Chondrocyte (in vitro differentiated cells): ENCODE measurements at regions not wholly inside any gene's neighbourhood (a gene's known extent, or its start where the extent isn't known, plus 50 kb on each side); places are given as distances from the start of the nearest gene placed in this dataset.

Experiments used
- DNase-seq: peaks from one replicate; pipeline ENCODE4 v3.0.0; 2021; ENCODE audit warnings: mixed read lengths, low spot score
- H3K27ac Mint-ChIP-seq: one replicate; pipeline ENCODE4 v1.8.0; 2021; ENCODE audit warnings: mild to moderate bottlenecking, moderate library complexity, mixed read lengths; ENCODE audit not compliant: unreplicated experiment
- H3K27me3 Mint-ChIP-seq: 2 replicates; pipeline ENCODE4 v1.8.0; 2021; ENCODE audit warnings: low read depth, mixed read lengths
- H3K36me3 Mint-ChIP-seq: 2 replicates; pipeline ENCODE4 v1.8.0; 2021; ENCODE audit warnings: low read depth, mixed read lengths
- H3K4me1 Mint-ChIP-seq: 2 replicates; pipeline ENCODE4 v1.8.0; 2021; ENCODE audit warnings: low read depth, mild to moderate bottlenecking, mixed read lengths
- H3K4me3 Mint-ChIP-seq: one replicate; pipeline ENCODE4 v1.8.0; 2021; ENCODE audit warnings: mild to moderate bottlenecking, moderate library complexity, mixed read lengths; ENCODE audit not compliant: unreplicated experiment
- H3K9me3 Mint-ChIP-seq: 2 replicates; pipeline ENCODE4 v1.8.0; 2021; ENCODE audit warnings: low read depth, mixed read lengths
- CTCF ChIP-seq: fragments of 200-600 bp; sonication (generic); IDR thresholded peaks from 2 replicates; pipeline ENCODE4 v1.5.0; 2021; ENCODE audit warnings: antibody characterized with exemption, mild to moderate bottlenecking, moderate library complexity

DNA sequence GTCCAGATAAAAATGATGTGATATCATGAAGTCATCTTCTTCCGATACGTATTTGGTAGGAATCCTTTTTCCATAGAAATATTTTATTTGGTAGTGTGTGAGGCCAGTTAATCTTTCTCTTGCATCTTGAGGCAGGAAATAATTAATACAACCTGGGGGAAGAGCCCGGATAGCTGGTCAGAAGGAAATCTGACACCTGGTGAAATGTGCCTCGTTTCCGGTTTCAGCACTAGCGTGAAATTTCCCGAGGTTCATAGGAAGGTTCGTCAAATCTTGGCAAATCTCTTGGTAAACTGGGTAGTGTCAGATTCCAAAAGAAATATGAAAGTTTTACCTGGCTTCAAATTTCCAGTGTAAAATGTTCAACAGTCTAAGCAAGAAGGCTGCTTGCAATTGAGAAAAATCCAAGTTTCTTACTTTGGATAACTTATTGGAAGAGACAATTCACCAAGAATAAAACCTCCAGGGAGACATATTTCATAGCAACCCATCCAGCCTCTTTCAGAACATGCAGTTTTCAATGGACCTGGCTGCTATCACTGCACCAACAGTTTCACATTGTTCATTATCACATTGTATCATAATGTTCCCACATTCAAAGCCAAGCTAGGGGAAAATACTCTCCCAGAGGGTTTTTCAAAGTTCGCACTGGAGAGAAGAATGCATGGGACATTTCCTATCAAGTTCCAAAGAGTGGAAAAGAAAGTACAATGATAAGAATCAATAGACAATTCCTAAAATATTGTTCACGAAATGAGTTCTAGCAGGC is 454.5 kb upstream of the CITED2 start:
- no peaks in the 10 kb centered on the region for H3K36me3 Mint-ChIP-seq
- no peak for DNase-seq
- no peak overlapping the region for H3K4me3 Mint-ChIP-seq
- H3K4me1 Mint-ChIP-seq, result peaks cover 24% of the 10 kb centered on the region
- no peak for TF ChIP-seq CTCF
- H3K27ac Mint-ChIP-seq, result no peak overlapping the region
- peaks cover 3% of the 10 kb centered on the region for H3K9me3 Mint-ChIP-seq
- H3K27me3 Mint-ChIP-seq, result no peaks in the 10 kb centered on the region

DNA sequence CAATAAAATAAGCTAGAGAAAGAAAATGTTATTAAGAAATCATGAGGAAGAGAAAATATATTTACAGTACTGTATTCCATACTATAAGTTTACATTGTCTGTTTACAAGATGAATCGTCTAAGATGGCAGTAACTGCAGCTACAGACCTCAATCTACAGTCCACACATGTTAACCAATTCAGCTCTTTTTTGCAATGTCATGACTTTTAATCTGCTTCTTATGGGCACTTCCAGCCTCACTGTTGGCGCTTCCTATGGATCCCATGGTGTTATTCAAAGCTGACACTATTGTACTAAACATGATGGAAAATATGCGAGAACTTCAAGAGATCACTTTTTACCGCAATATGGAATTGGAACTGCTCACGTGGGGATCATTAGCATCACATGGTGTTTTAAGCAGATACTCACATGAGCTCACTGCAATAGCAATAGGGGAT is 451.5 kb upstream of the CITED2 start:
- no peak for TF ChIP-seq CTCF
- no peak overlapping the region for H3K27ac Mint-ChIP-seq
- no peaks in the 10 kb centered on the region for H3K36me3 Mint-ChIP-seq
- no peaks in the 10 kb centered on the region for H3K27me3 Mint-ChIP-seq
- H3K4me3 Mint-ChIP-seq, result no peak overlapping the region
- peaks cover 29% of the 10 kb centered on the region for H3K4me1 Mint-ChIP-seq
- H3K9me3 Mint-ChIP-seq, result peaks cover 3% of the 10 kb centered on the region
- no peak for DNase-seq

DNA sequence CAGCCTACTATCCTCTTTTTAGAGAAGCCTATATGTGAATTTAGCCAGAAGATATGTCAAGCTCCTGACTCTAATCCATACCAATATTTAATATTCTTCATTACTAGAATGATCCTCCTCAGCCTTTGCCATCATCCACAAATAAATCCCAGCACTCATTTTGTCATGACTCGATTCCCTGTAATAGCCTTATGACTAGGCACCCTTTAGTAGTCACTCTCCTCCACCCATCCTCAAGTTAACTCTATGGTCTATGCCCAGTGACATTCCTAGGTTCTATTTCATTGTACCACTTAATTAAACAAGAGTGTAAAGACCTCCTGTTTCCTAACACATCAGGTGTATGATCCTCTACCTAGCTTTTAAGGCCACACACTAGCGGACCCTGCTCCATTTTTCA is 450.4 kb upstream of the CITED2 start:
- Mint-ChIP-seq H3K27ac (no peak overlapping the region), H3K9me3 (no peaks in the 10 kb centered on the region), H3K4me1 (peaks cover 29% of the 10 kb centered on the region), H3K27me3 (no peaks in the 10 kb centered on the region), H3K36me3 (no peaks in the 10 kb centered on the region), H3K4me3 (no peak overlapping the region)
- no peak for DNase-seq
- TF ChIP-seq CTCF, result no peak

GRCh38 chr6:139823808-139824126 is 449.3 kb upstream of the CITED2 start:
- DNase-seq, result no peak
- Mint-ChIP-seq H3K9me3 (no peaks in the 10 kb centered on the region), H3K36me3 (no peaks in the 10 kb centered on the region), H3K27ac (no peak overlapping the region), H3K4me1 (peaks cover 28% of the 10 kb centered on the region), H3K4me3 (no peak overlapping the region), H3K27me3 (no peaks in the 10 kb centered on the region)
- TF ChIP-seq CTCF, result no peak

- no peaks in the 10 kb centered on the region for H3K9me3 Mint-ChIP-seq
- no peak for DNase-seq
- H3K27me3 Mint-ChIP-seq, result no peaks in the 10 kb centered on the region
- no peak for TF ChIP-seq CTCF
- H3K27ac Mint-ChIP-seq, result no peak overlapping the region
- H3K4me3 Mint-ChIP-seq, result no peak overlapping the region
- peaks cover 31% of the 10 kb centered on the region for H3K4me1 Mint-ChIP-seq
- no peaks in the 10 kb centered on the region for H3K36me3 Mint-ChIP-seq
Observed at GRCh38 chr6:139823099-139823807, 448.8 kb upstream of the CITED2 start.
